ENCODE measurements at regions not wholly inside any gene's neighbourhood (a gene's known extent, or its start where the extent isn't known, plus 50 kb on each side); places are given as distances from the start of the nearest gene placed in this dataset.
"Not testable (repeated sequence)": the region's sequence is repeated elsewhere in the genome, so short reads cannot be mapped to it uniquely, and the experiment has no call there.

DNA sequence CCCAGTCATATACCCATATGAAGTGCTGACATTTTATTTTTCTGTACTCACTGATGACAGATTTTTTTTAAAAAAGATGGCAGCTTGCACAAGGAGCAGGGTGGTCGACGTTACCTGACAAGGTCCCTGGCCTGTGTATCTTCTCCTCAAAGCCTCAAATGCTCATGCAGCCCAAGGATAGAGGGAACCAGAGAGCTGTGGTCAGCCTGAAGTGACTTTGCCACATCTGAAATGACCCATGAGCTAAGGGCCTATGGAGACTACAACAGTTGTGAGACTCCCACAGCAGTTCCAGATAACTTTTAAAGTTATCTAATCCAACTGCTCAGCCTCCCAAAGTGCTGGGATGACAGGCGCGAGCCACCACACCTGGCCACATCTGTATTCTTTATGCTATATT lies 131.1 kb downstream of the GLUL start:
- no peak for DNase-seq (ENCODE audit: low read depth)

DNA sequence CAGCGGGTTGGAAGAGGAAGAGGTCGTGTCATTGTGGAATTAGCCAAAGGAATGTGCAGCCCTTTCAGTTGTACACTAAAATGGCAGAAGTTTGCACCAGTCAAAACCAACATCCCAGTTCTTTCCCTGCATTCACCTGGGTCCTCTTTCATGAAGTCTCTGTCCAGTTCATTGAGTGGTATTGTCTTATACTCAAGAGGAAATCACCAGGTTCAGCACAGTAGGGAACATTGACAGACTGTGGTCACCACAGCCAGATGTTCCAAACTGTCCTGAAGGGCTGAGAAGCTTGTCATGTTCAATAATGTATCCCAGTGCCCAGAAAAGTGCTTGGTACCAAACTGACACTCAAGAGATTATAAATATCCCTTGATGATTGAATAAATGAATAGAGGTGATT lies 131.6 kb downstream of the GLUL start:
- no peak for DNase-seq (ENCODE audit: low read depth)

DNA sequence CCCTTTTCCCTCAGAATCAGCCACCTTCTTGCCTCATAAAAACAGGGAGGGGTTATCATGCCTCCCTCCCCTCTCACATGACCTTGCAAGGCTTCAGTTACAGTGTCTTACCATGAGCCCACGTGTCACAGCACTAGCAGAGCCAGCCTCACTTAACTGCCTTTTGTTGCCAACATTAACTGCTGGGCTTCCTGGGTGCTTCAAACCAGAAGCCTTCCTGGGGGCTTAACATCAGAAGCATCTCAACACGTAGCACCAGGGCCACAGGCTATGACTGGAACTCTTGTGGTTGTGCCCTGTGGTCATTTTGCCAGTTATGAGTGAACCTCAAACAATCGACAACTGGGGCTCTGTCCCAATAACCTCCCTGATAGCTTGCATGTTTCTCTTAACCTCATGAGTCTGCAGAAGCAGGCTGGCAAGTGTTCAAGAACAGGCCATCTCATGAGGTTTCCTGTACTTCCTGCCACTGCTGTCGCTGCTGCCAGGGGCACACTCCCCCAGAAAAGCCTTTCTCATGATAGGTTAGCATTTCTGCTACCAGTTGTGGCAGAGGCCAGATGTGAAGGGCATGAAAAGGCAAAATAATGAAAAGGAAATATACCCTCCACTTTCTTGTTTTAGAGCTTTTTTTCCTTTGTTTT lies 132.2 kb downstream of the GLUL start:
- DNase-seq (ENCODE audit: low read depth), result peak; percentile 86

DNA sequence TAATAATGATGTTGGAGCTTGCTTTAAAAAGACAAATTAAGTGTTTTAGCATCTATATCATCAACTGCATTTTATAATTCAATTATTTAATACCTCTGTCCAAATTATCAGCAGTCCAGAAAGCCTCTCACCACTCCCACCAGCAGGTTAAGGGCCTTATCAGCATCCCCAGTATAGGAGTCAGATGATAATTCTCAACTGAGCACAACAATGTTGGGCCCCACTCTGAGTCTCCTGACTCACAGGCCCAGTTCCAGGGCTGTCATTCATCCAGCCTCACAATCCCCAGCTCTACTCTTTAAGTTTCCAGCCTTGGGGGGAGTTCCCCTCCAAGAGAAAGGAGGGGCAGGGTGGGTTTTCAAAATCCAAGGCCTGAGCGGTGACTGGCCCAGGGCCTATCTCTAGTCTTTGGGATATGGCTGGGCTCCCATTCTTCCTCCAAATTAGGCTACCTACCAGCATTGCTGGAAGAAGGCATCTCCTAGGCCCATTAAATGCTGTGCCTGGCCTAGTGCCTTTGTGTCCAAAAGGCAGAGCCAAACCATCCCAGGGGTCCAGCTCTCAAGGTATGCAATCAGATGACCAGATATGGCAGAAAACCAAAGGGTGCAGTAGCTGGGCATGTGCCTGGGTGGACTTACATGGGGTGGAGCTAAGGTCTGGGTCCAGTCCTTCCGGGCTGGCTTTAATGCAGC lies 134.1 kb downstream of the GLUL start:
- DNase-seq (ENCODE audit: low read depth), result no peak

DNA sequence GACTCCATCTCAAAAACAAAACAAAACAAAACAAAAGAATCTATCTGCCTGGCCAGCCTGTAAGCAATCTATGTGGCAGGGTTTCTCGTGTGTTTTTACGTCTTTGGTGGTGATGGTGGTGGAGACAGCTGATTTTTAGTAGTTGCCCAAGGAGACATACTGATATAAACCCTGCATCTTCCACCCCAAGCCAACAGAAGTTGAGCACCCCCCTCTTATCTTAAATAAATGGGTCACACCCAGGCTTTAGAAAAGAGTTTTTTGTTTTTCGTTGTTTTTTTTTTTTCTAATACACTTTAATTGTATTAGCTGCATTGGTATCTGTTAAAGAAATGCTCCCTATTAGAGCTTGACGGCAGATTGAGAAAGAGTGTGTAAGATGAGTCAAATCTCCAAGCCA lies 134.7 kb downstream of the GLUL start:
- no peak for DNase-seq (ENCODE audit: low read depth)

DNA sequence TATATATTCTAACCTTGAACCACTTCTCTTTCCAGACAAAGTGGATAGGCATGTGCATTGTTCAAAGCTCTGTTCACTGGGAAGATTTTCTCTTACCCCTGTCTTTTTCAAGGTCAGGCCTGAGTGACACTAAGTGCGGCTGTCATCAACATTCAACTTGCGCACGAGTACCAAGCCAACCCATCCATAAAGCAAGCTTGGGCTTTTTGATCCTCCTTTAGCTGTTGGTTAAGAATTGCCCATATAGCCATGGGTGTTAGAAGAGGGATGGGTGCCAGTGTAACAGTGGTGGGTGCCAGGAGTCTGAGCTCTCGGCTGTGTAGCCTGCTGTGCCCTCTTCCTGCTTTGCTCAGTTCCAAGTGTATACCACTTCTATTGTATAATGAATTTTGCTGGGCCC lies 136.1 kb downstream of the GLUL start:
- no peak for DNase-seq (ENCODE audit: low read depth)

DNA sequence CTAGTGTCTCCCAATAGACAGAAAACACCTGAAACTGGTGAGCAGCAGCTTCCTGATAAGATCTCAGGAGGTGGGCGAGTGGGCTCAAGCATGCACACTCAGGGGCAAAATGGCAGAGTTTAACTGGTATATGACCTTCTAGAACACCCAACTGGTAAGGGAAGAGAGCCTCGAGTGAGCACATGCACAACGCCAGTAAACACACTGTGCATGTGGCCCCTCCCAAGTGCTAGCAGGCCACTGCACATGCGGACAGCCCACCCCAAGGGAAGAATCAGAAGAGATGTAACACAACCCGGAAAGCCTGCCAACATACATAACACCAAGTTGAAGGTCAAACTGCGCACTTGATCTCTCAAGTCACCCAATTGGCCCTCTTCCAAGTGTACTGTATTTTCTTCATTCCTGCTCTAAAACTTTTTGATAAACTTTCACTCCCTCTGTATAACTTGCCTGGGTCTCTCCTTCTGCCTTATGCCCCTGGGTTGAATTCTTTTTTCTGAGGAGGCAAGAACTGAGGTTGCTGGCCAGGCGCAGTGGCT lies 138.2 kb downstream of the GLUL start:
- no peak for DNase-seq (ENCODE audit: low read depth)

DNA sequence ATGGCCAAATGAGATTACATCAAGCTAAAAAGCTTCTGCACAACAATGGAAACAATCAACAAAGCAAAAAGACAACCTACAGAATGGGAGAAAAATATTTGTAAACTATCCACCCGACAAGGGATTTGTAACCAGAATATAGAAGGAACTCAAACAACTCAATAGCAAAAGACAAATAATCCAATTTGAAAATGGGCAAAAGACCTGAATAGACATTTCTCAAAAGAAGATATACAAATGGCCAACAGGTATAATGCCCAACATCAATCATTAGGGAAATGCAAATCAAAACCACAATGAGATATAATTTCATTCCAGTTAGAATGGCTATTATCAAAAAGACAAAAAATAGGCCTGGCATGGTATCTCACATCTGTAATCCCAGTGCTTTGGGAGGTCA lies 140.0 kb downstream of the GLUL start:
- no peak for DNase-seq (ENCODE audit: low read depth)

DNA sequence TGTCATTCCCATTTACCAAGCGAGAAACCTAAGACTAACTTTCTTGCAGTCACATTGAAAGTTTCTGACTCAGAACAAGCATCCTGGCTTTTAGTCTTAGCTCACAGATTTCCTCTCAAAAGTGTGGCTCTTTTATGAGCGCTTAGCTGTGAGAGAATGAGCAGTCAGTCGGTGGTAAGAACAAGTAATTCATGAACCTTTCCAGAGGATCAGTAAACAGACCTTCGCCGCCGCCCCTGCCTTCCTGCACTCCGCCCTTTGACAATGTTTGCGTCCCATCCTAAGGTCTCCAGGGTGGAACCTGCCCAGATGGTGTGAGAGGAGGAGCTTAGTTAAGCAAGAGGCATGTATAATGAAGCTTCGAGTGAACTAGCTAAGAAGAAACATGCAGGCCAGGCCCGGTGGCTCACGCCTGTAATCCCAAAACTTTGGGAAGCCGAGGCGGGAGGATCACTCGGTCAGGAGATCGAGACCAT lies 142.4 kb downstream of the GLUL start:
- DNase-seq (ENCODE audit: low read depth), result no peak

DNA sequence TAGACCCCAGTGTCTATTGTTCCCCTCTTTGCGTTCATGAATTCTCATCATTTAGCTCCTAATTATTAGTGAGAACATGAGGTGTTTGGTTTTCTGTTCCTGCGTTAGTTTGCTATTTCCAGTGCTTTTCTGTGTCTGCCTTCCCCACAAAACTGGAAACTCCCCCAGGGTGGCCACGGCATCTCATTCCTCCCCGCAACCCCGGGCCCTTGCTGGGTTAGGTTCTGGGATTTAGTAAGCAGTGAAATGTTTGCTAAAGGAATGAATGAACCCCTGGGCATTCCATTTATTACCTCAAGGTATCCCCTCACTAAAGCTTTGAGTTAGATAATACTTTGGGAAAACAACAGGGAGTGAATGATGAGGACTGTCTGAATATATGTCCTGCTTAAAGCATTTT lies 142.9 kb downstream of the GLUL start:
- DNase-seq (ENCODE audit: low read depth), result no peak

DNA sequence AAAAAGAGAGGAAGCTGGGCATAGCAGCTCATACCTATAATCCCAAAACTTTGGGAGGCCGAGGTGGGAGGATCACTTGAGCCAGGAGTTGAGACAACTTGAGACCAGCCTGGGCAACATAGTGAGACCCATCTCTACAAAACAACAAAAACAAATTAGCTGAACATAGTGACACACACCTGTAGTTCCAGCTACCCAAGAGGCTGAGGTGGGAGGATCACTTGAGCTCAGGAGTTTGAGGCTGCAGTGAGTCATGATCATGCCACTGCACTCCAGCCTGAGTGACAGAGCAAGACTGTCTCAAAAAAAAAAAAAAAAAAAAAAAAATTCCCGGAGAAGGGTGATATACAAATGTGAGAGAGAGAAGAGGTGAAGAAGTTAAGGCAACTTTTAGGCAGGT lies 143.8 kb downstream of the GLUL start:
- DNase-seq (ENCODE audit: low read depth), result not testable (repeated sequence)

DNA sequence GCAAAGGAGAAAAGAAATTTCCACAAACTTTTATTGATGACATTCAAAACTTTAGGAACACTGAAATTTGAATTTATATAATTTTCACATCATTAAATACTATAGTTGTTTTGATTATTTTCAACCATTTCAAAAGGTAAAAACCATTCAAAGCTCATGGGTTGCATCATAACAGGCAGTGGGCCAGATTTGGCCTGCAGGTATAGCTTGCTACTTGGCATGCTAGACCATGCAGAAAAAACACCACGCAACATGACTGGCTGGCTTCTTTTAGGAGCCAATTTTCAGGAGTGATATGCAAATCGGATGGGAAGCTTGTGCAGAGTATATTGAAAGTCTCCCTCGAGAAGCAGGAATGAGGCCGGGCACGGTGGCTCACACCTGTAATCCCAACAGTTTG lies 144.8 kb downstream of the GLUL start:
- DNase-seq (ENCODE audit: low read depth), result no peak

DNA sequence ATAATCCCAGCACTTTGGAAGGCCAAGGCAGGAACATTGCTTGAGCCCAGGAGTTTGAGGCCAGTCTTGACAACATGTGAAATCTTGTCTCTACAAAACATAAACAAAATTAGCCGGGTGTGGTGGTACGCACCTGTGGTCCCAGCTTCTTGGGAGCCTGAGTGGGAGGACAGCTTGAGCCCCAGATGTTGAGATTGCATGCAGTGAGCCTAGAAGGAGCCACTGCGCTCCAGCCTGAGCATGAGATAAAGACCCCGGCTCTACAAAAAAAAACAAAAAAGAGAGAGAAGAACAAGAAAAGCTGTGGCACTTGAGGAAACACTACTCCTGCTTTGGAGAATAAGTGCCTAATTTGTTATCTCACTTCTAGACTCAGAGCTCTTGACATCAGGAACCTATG lies 146.6 kb downstream of the GLUL start:
- DNase-seq (ENCODE audit: low read depth), result no peak

DNA sequence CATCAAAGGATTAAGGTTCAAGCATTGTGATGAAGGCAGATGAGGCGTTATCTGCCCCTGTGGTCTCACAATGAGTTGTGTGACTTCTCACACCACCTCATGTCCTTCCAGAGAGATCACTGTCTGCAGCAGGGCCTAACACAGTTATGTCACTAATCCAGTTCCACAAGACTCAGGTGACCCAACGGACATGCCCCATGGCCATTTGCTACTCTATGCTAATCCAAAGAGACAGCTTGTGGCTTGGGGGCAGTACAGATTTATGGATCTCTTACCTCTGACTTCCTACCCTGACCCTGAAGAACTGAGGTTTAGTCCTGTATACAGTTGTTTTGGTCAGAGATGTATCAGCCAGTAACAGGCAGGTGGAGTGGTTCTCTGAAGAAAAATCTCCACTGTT lies 147.1 kb downstream of the GLUL start:
- no peak for DNase-seq (ENCODE audit: low read depth)

DNA sequence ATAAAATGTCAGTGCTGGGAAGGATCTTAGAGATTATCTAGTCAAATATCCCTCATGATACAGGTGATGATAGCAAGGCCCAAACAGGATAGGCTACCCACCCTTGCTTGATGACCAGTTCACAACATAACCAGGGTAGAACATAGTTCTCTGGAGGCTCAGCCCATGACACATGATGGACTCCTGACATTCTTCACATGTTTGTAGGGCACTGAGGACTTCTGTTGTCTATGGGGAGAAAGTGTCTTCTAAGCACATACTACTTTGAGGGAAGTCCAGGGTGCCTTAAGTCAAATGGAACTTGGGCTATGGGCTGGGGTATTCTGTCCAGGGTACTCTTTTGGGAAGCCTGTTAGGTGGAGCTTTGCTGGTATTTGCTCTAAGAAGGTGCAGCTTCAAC lies 148.9 kb downstream of the GLUL start:
- no peak for DNase-seq (ENCODE audit: low read depth)

DNA sequence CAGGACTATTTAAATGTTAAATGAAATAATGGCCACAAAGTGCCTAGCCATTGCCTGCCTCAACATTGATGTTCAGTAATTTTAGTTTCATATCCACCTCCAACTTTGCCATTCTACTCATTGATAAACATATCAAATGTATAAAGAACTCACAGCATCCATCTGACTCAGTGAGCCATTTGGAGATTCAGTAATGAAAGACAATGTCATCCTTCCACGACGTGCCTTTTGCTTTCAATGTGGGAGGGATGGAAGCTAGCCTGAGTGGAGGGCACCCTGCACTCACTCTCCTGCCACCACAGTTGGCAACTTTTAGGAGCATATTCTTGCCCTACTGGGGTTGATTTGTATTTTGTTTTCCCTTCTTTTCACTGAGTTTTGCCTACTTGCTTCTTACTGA lies 151.5 kb downstream of the GLUL start:
- DNase-seq (ENCODE audit: low read depth), result no peak

DNA sequence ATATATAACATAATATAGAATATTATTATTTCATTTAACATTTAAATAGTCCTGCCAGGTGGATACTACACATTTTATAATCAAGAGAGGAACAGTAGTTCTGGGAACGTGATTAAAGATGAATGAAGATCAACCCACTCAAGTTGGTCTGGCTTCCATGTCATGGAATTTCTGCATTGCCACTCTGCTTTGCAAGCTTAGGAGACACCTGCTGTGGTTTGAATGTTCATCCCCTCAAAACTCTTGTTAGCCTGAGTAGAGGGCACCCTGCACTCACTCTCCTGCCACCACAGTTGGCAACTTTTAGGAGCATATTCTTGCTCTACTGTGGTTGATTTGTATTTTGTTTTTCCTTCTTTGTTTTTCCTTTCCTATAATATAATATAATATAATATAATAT lies 153.2 kb downstream of the GLUL start:
- no peak for DNase-seq (ENCODE audit: low read depth)

DNA sequence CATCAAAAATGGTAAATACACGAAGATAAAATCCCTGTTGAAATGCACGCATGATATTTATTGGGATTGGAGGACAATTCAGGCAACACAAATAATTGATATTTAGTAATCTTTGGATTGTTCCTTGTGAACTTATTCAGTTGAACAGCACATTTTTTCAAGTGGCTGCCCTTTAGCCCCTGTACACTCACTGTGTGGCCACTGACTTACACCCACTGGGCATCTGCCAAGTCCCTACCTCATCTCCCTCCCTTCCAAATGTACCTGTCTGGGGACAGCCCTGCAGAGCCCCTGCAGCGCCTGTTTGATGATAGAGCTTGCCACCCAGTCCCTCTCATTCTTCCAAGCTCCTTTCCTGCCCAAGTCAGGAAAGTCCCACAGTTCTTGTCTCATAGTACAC lies 154.3 kb downstream of the GLUL start:
- no peak for DNase-seq (ENCODE audit: low read depth)

DNA sequence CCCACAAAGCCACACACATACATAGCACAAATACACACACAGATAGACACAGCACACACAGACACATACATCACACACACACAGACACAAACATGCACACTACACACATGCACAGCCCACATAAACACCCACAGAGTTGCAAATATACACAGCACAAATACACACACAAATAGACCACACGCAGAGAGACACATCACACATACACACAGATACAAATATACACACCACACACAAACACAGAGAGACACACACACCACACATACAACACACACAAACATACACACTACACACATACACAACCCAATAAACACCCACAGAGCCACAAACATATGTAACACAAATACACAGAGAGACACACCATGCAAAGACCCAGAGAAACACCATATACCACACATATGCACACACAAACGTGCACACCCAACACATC lies 154.9 kb downstream of the GLUL start:
- DNase-seq (ENCODE audit: low read depth), result no peak

DNA sequence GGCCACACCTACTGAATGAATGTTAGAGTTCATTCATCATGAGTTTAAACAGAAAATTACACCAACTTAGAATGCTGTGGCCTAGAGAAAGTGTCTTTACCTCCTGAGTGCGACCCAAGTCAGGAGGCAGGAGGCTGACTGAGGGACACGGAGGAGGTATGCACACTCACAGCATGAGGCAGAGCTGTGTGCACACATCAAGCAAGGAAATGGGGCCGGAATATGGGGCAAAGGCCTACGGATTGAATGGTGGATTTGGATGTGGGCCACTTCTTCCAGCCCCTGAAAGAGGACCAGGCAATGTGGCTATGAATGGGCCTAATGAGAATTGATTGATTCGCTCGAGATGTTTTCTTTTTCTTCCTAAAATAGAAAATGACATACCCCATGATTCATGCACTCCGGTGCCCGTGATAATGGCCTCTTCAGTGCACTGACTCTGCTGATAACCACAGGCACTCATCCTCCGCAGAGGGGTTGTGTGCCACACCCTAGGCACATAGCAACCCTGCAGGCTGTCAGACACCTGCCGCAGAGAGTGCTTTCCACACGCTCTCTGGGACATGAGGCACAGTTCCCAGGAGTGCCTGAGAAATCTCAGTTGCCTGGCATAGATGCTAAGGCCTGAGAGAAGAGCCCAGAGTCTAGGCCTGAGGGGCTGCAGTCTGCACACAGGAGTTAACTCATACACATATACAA lies 155.5 kb downstream of the GLUL start:
- DNase-seq (ENCODE audit: low read depth), result no peak

DNA sequence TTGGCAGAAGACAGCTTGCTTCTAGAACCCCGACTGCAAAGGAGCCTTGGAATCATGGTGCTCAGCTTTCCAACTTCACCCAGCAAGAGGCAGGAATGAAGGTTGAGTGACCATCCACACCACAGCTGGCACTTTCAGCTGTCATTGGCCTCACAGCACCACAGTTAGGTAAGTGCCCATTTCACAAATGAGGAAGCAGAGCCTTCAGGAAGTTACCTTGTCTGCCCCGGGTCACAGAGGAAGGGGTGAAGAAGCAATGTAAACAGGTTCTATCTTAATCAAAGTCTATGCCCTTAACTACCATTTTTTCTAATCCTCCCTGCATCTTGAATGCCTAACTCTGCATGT lies 156.0 kb downstream of the GLUL start:
- DNase-seq (ENCODE audit: low read depth), result no peak

DNA sequence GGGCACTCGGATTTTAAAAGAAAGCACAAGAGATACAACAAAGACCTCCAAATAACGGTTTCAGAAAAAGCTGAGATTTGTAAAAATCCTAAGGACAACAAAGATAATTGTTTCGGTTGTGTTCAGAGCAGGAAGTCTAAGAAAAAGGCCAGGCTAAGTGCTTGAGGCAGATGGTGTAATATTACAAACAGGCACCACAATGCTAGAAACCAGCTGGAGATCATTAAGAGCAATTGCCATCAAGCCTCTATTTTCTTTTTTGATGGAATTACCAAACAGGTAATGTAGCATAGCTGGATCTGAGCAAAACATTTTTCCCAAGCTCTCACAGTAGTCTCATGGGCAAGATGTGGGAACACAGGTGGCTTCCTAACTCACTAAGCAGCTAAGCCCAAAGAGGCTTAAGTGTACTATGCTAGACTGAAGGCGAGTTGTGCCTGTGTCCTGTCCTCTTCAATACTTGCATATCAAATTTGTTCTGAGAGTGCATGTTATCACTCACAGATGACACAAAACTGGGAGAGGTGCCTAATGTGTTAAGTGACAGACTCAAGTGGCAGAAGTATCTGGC lies 161.6 kb downstream of the GLUL start:
- DNase-seq (ENCODE audit: low read depth), result peak; percentile 69

DNA sequence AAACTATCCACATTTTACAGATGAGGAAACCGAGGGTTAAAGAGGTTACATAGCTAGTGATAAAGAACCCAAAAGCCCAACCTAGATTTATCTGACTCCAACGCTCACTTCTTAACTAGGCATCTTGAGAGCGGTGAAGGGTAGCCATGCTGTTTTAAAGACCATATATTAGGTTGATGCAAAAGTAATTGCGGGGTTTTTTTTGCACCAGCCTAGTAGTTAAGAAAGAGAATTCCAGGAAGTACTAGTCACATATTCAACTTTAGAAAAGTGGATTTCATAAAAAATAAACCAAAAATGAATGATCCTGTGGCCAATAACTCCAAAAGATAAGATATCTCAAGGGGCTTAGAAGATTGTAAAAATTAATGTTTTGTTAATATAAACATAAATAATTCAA lies 162.1 kb downstream of the GLUL start:
- DNase-seq (ENCODE audit: low read depth), result peak; percentile 18

Data from fibroblast of gingiva (primary cell).